ENCODE measurements at regions not wholly inside any gene's neighbourhood (a gene's known extent, or its start where the extent isn't known, plus 50 kb on each side); places are given as distances from the start of the nearest gene placed in this dataset.

- TF ChIP-seq CTCF (IDR thresholded peaks at IDR 0.05) (no peak), POLR2AphosphoS5 (IDR thresholded peaks at IDR 0.05) (no peak)
Measured at GRCh38 chr15:26096581-26096980, 233.5 kb upstream of the ATP10A start.

All from prostate gland (tissue), 2 donors.